ENCODE measurements at regions not wholly inside any gene's neighbourhood (a gene's known extent, or its start where the extent isn't known, plus 50 kb on each side); places are given as distances from the start of the nearest gene placed in this dataset.

DNA sequence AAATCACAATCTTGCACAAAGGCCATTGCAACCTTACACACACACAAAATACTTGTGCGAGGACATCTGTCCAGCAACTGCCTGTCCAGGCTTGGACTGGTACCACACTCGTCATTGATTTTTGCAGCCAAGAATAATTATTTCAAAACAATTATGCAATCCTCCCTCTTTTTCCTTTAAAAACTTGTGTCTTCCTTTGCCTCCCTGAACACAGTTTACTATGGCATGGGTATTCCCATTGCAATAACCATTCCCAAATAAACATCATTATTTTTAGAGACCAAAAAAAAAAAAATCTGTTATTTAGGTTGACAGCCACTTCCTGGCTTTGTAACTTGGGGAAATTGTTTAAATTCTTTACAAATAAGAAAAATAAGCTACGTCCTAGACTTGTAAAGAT lies 54.0 kb downstream of the C11orf91 start:
- H3K27me3 Mint-ChIP-seq (ENCODE audit: insufficient read depth, unreplicated experiment): no peaks in the 10 kb centered on the region
- peaks cover 9% of the 10 kb centered on the region for H3K4me1 Mint-ChIP-seq (ENCODE audit: insufficient read depth, unreplicated experiment)
- H3K36me3 Mint-ChIP-seq (ENCODE audit: insufficient read depth, unreplicated experiment): no peaks in the 10 kb centered on the region
- DNase-seq (ENCODE audit: unreplicated experiment): peak; percentile 33
- no peak overlapping the region for H3K4me3 Mint-ChIP-seq (ENCODE audit: unreplicated experiment)
- no peak overlapping the region for H3K27ac Mint-ChIP-seq (ENCODE audit: low read depth, unreplicated experiment)
- intact Hi-C loops (cut with micrococcal nuclease): no loop called here
- no TSS peak for BruUV-seq (replicated peaks)
- CTCF ChIA-PET: interaction anchor here (0.6 kb wide), 1 partner anchor 1103 kb away, joined by 4 read pairs; no protein-coding TSS in a partner anchor
- H3K9me3 Mint-ChIP-seq (ENCODE audit: unreplicated experiment): no peaks in the 10 kb centered on the region
- TF ChIP-seq CTCF (IDR thresholded peaks at IDR 0.05; ENCODE audit: unreplicated experiment): no peak
- POLR2A ChIA-PET: interaction anchor here (0.8 kb wide), 1 partner anchor 12 kb away, joined by 3 read pairs; no protein-coding TSS in a partner anchor

- Mint-ChIP-seq H3K4me1 (ENCODE audit: insufficient read depth, unreplicated experiment) (peaks cover 9% of the 10 kb centered on the region), H3K36me3 (ENCODE audit: insufficient read depth, unreplicated experiment) (no peaks in the 10 kb centered on the region), H3K27ac (ENCODE audit: low read depth, unreplicated experiment) (no peak overlapping the region), H3K4me3 (ENCODE audit: unreplicated experiment) (no peak overlapping the region), H3K9me3 (ENCODE audit: unreplicated experiment) (no peaks in the 10 kb centered on the region), H3K27me3 (ENCODE audit: insufficient read depth, unreplicated experiment) (no peaks in the 10 kb centered on the region)
- CTCF ChIA-PET: no interaction called here
- intact Hi-C loops (cut with micrococcal nuclease): no loop called here
- DNase-seq (ENCODE audit: unreplicated experiment): no peak
- POLR2A ChIA-PET: no interaction called here
- no TSS peak for BruUV-seq (replicated peaks)
- TF ChIP-seq CTCF (IDR thresholded peaks at IDR 0.05; ENCODE audit: unreplicated experiment): no peak
These were observed 54.5 kb downstream of the C11orf91 start for GRCh38 chr11:33646168-33646567.

DNA sequence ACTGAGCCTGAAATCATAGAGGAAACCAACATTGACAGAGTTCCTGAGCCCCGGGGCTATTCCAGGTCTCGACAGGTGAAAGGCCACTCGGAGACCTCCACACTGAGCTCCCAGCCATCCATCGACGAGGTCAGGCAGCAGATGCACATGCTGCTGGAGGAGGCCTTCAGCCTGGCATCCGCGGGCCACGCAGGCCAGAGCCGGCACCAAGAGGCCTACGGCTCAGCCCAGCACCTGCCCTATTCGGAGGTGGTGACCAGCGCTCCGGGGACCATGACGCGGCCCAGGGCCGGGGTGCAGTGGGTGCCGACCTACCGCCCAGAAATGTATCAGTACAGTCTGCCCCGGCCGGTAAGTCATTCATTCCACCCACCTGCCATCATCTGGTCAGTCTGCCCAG lies 54.9 kb downstream of the C11orf91 start:
- BruUV-seq (replicated peaks): no TSS peak
- peaks cover 9% of the 10 kb centered on the region for H3K4me1 Mint-ChIP-seq (ENCODE audit: insufficient read depth, unreplicated experiment)
- POLR2A ChIA-PET: no interaction called here
- H3K27me3 Mint-ChIP-seq (ENCODE audit: insufficient read depth, unreplicated experiment): no peaks in the 10 kb centered on the region
- no peak overlapping the region for H3K27ac Mint-ChIP-seq (ENCODE audit: low read depth, unreplicated experiment)
- no peak overlapping the region for H3K4me3 Mint-ChIP-seq (ENCODE audit: unreplicated experiment)
- CTCF ChIA-PET: no interaction called here
- DNase-seq (ENCODE audit: unreplicated experiment): no peak
- no peaks in the 10 kb centered on the region for H3K36me3 Mint-ChIP-seq (ENCODE audit: insufficient read depth, unreplicated experiment)
- intact Hi-C loops (cut with micrococcal nuclease): no loop called here
- no peak for TF ChIP-seq CTCF (IDR thresholded peaks at IDR 0.05; ENCODE audit: unreplicated experiment)
- H3K9me3 Mint-ChIP-seq (ENCODE audit: unreplicated experiment): no peaks in the 10 kb centered on the region

GRCh38 chr11:33643167-33643824 lies 57.3 kb downstream of the C11orf91 start:
- no TSS peak for BruUV-seq (replicated peaks)
- H3K27ac Mint-ChIP-seq (ENCODE audit: low read depth, unreplicated experiment): no peak overlapping the region
- H3K4me1 Mint-ChIP-seq (ENCODE audit: insufficient read depth, unreplicated experiment): peaks cover 9% of the 10 kb centered on the region
- intact Hi-C loops (cut with micrococcal nuclease): no loop called here
- ChIA-PET CTCF (interaction anchor here (0.5 kb wide), 1 partner anchor 164 kb away, joined by 7 read pairs; no protein-coding TSS in a partner anchor), POLR2A (no interaction called here)
- H3K36me3 Mint-ChIP-seq (ENCODE audit: insufficient read depth, unreplicated experiment): no peaks in the 10 kb centered on the region
- no peak for TF ChIP-seq CTCF (IDR thresholded peaks at IDR 0.05; ENCODE audit: unreplicated experiment)
- H3K4me3 Mint-ChIP-seq (ENCODE audit: unreplicated experiment): no peak overlapping the region
- no peak for DNase-seq (ENCODE audit: unreplicated experiment)
- no peaks in the 10 kb centered on the region for H3K27me3 Mint-ChIP-seq (ENCODE audit: insufficient read depth, unreplicated experiment)
- no peaks in the 10 kb centered on the region for H3K9me3 Mint-ChIP-seq (ENCODE audit: unreplicated experiment)
